ENCODE measurements at regions not wholly inside any gene's neighbourhood (a gene's known extent, or its start where the extent isn't known, plus 50 kb on each side); places are given as distances from the start of the nearest gene placed in this dataset.

DNA sequence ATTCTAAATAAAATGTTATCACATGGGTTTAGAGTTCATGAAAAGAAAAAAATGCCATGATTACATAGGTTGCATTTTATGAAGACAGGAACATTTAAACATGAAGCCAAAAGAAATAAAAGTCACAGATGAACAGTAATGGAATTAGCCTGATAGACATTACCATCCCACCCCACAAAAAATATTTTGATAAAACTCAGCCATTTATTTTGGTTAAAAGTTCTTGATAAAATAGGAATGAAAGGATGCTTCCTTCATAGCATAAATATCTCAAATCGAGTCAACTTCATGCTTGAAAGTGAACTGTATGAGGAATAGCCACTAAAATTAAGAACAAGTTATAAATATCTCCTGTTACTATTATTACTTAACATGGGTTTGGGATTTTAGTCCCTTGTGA is 101.9 kb upstream of the TMC3 start:
- no peak for DNase-seq (ENCODE audit: low spot score)
- Histone ChIP-seq H3K4me3 (no peak overlapping the region), H3K79me2 (no peaks in the 10 kb centered on the region)

DNA sequence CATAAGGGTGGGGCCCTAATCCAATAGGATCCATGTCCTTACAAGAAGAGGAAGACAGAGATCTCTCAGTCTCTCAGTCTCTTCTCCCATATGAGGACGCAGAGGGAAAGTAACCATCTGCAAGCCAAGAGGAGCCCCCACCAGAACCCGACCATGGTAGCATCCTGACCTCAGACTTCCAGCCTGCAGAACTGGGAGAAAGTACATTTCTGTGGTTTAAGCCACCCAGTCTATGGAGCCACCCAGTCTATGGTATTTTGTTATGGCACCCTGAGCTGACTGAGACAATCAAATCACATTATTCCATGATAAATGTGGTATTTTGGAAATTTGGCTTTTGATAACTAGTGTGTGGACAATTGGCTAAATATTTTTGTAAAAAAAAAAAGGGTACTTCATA is 101.5 kb upstream of the TMC3 start:
- WGBS (ENCODE audit: low lambda C conversion rate, missing lambda C conversion rate), result 81% methylated on average over 2 of the region's 2 CpGs
- Histone ChIP-seq H3K9me2 (replicated peaks; ENCODE audit: insufficient read depth) (no peaks in the 10 kb centered on the region), H2AFZ (no peak overlapping the region), H3K36me3 (replicated peaks; ENCODE audit: insufficient read depth, low read depth) (no peaks in the 10 kb centered on the region), H3K4me2 (no peak overlapping the region), H3K27ac (no peak overlapping the region), H3K27me3 (no peaks in the 10 kb centered on the region), H3K4me3 (no peak overlapping the region), H3K79me2 (no peaks in the 10 kb centered on the region), H4K20me1 (ENCODE audit: insufficient read depth, poor library complexity, severe bottlenecking) (no peaks in the 10 kb centered on the region), H3K4me1 (ENCODE audit: insufficient read depth) (no peaks in the 10 kb centered on the region), H3K9me3 (ENCODE audit: low read depth) (no peaks in the 10 kb centered on the region)
- DNase-seq (ENCODE audit: low spot score), result no peak
- TF ChIP-seq EZH2 (IDR thresholded peaks at IDR 0.05; ENCODE audit: borderline replicate concordance) (no peak), EZH2phosphoT487 (IDR thresholded peaks at IDR 0.05; ENCODE audit: low read depth, severe bottlenecking, unreplicated experiment) (no peak)
- TF ChIP-seq, protein P1, sequence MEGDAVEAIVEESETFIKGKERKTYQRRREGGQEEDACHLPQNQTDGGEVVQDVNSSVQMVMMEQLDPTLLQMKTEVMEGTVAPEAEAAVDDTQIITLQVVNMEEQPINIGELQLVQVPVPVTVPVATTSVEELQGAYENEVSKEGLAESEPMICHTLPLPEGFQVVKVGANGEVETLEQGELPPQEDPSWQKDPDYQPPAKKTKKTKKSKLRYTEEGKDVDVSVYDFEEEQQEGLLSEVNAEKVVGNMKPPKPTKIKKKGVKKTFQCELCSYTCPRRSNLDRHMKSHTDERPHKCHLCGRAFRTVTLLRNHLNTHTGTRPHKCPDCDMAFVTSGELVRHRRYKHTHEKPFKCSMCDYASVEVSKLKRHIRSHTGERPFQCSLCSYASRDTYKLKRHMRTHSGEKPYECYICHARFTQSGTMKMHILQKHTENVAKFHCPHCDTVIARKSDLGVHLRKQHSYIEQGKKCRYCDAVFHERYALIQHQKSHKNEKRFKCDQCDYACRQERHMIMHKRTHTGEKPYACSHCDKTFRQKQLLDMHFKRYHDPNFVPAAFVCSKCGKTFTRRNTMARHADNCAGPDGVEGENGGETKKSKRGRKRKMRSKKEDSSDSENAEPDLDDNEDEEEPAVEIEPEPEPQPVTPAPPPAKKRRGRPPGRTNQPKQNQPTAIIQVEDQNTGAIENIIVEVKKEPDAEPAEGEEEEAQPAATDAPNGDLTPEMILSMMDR (IDR thresholded peaks at IDR 0.05; ENCODE audit: poor library complexity), result no peak

More for the DNA sequence above, 101.9 kb upstream of the TMC3 start:
- Histone ChIP-seq H3K27me3 (no peaks in the 10 kb centered on the region), H4K20me1 (ENCODE audit: insufficient read depth, poor library complexity, severe bottlenecking) (no peaks in the 10 kb centered on the region), H3K36me3 (replicated peaks; ENCODE audit: insufficient read depth, low read depth) (no peaks in the 10 kb centered on the region), H3K9me2 (replicated peaks; ENCODE audit: insufficient read depth) (no peaks in the 10 kb centered on the region), H3K4me2 (no peak overlapping the region), H3K27ac (no peak overlapping the region), H2AFZ (no peak overlapping the region), H3K4me1 (ENCODE audit: insufficient read depth) (no peaks in the 10 kb centered on the region), H3K9me3 (ENCODE audit: low read depth) (no peaks in the 10 kb centered on the region)
- WGBS (ENCODE audit: low lambda C conversion rate, missing lambda C conversion rate), result 74% methylated on average over 1 of the region's 1 CpG
- TF ChIP-seq EZH2 (IDR thresholded peaks at IDR 0.05; ENCODE audit: borderline replicate concordance), result no peak
- TF ChIP-seq, protein P1 (IDR thresholded peaks at IDR 0.05; ENCODE audit: poor library complexity), result no peak
- TF ChIP-seq EZH2phosphoT487 (IDR thresholded peaks at IDR 0.05; ENCODE audit: low read depth, severe bottlenecking, unreplicated experiment), result no peak

DNA sequence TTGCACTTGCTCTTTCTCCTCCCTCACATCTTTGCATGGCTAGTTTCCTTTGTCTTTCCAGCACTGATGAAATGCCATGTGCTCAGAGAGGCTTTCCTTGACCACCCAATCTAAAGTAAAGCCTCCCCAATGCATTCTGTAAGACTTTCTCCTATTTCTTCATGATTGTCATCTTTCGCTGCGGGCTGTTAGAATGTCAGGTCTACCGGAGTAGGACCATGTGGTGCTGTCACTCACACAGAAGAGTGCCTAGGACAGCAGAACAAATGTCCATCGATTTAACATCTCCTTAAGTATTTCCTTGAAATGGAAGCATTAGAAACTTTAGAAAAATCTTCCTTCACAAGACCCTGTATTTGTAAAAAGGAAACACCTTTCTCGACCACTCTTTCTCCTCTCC is 99.9 kb upstream of the TMC3 start:
- H3K79me2 ChIP-seq, result no peaks in the 10 kb centered on the region
- H3K4me3 ChIP-seq, result no peak overlapping the region
- H3K9me2 ChIP-seq (replicated peaks; ENCODE audit: insufficient read depth), result no peaks in the 10 kb centered on the region
- no peaks in the 10 kb centered on the region for H3K36me3 ChIP-seq (replicated peaks; ENCODE audit: insufficient read depth, low read depth)
- H2AFZ ChIP-seq, result no peak overlapping the region
- H3K9me3 ChIP-seq (ENCODE audit: low read depth), result no peaks in the 10 kb centered on the region
- H3K4me2 ChIP-seq, result no peak overlapping the region
- no peak overlapping the region for H3K27ac ChIP-seq
- no peaks in the 10 kb centered on the region for H3K27me3 ChIP-seq
- TF ChIP-seq, protein P1 (IDR thresholded peaks at IDR 0.05; ENCODE audit: poor library complexity), result no peak
- TF ChIP-seq EZH2phosphoT487 (IDR thresholded peaks at IDR 0.05; ENCODE audit: low read depth, severe bottlenecking, unreplicated experiment), result no peak
- no peak for TF ChIP-seq EZH2 (IDR thresholded peaks at IDR 0.05; ENCODE audit: borderline replicate concordance)
- H4K20me1 ChIP-seq (ENCODE audit: insufficient read depth, poor library complexity, severe bottlenecking), result no peaks in the 10 kb centered on the region
- no peak for DNase-seq (ENCODE audit: low spot score)
- no peaks in the 10 kb centered on the region for H3K4me1 ChIP-seq (ENCODE audit: insufficient read depth)
- 98% methylated on average over 5 of the region's 5 CpGs for WGBS (ENCODE audit: low lambda C conversion rate, missing lambda C conversion rate)

DNA sequence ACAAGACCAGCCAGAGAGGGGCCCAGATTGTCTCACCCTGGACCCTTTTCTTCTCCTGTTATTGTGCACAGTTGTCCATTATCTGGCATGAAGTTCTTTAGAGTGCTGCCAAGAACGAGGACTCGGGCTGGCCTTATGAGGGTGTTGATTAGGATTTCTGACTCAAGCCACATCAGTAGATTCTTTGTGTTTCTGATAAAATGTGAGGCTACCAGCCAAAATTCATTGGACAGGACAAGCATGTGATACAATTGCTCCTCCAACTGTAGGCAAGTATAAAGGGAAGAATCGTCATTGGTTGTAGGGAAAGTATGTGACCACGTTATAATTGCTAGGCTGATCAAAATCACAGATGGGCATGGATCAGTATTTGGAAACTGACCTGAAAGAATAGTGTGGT is 99.2 kb upstream of the TMC3 start:
- DNase-seq (ENCODE audit: low spot score), result no peak
- H3K27ac ChIP-seq, result no peak overlapping the region
- H3K4me1 ChIP-seq (ENCODE audit: insufficient read depth), result no peaks in the 10 kb centered on the region
- H3K36me3 ChIP-seq (replicated peaks; ENCODE audit: insufficient read depth, low read depth), result no peaks in the 10 kb centered on the region
- no peak overlapping the region for H2AFZ ChIP-seq
- H3K9me3 ChIP-seq (ENCODE audit: low read depth), result no peaks in the 10 kb centered on the region
- no peaks in the 10 kb centered on the region for H3K9me2 ChIP-seq (replicated peaks; ENCODE audit: insufficient read depth)
- H3K4me2 ChIP-seq, result no peak overlapping the region
- no peak overlapping the region for H3K4me3 ChIP-seq
- no peaks in the 10 kb centered on the region for H3K79me2 ChIP-seq
- H4K20me1 ChIP-seq (ENCODE audit: insufficient read depth, poor library complexity, severe bottlenecking), result no peaks in the 10 kb centered on the region
- 95% methylated on average over 4 of the region's 4 CpGs for WGBS (ENCODE audit: low lambda C conversion rate, missing lambda C conversion rate)
- TF ChIP-seq EZH2 (IDR thresholded peaks at IDR 0.05; ENCODE audit: borderline replicate concordance), result no peak
- TF ChIP-seq EZH2phosphoT487 (IDR thresholded peaks at IDR 0.05; ENCODE audit: low read depth, severe bottlenecking, unreplicated experiment), result no peak
- TF ChIP-seq, protein P1 (IDR thresholded peaks at IDR 0.05; ENCODE audit: poor library complexity), result no peak
- H3K27me3 ChIP-seq, result no peaks in the 10 kb centered on the region

All from hepatocyte (in vitro differentiated cells).